SK-N-MC (cell line): ENCODE measurements at regions not wholly inside any gene's neighbourhood (a gene's known extent, or its start where the extent isn't known, plus 50 kb on each side); places are given as distances from the start of the nearest gene placed in this dataset.

Experiments used
- DNase-seq: peaks from one replicate; pipeline ENCODE4 v3.0.0-alpha.2; 2011; ENCODE audit warnings: low read depth, low spot score
- H3K27ac ChIP-seq: fragments of 200-600 bp; sonication (generic); 2 replicates; pipeline ENCODE4 v1.5.1; 2016; ENCODE audit warnings: mixed run types
- H3K36me3 ChIP-seq: fragments of 200-600 bp; sonication (generic); 2 replicates; pipeline ENCODE4 v1.6.1; 2017; ENCODE audit warnings: antibody characterized with exemption, low read length, mixed read lengths; ENCODE audit not compliant: insufficient read depth
- H3K4me3 ChIP-seq: fragments of 200-600 bp; sonication (generic); 2 replicates; pipeline ENCODE4 v1.5.1; 2016
- H3K9ac ChIP-seq: fragments of 200-600 bp; sonication (generic); 2 replicates; pipeline ENCODE4 v1.8.0; 2017; ENCODE audit warnings: mixed run types, mixed read lengths; ENCODE audit not compliant: insufficient read length
- H3K9me3 ChIP-seq: fragments of 200-600 bp; sonication (generic); 2 replicates; pipeline ENCODE4 v1.6.1; 2017; ENCODE audit warnings: low read depth, mild to moderate bottlenecking, antibody characterized with exemption, low read length, moderate library complexity, mixed read lengths
- EZH2 ChIP-seq: fragments of 200-600 bp; sonication (generic); IDR thresholded peaks from one replicate; pipeline ENCODE4 v1.6.1; 2017; ENCODE audit warnings: antibody characterized with exemption
- FOXP2 ChIP-seq: optimal IDR thresholded peaks from 2 replicates; pipeline ENCODE3; 2011; ENCODE audit warnings: mild to moderate bottlenecking, moderate library complexity; ENCODE audit not compliant: insufficient read depth; ENCODE audit errors: extremely low read length, control extremely low read depth
- POLR2AphosphoS5 ChIP-seq: IDR thresholded peaks from 2 replicates; pipeline ENCODE4 v1.6.1; 2012; ENCODE audit warnings: mild to moderate bottlenecking, low read depth, low read length, borderline replicate concordance

- no peaks in the 10 kb centered on the region for H3K9me3 ChIP-seq
- H3K36me3 ChIP-seq: no peaks in the 10 kb centered on the region
- no peak for DNase-seq
- H3K4me3 ChIP-seq: no peak overlapping the region
- no peak overlapping the region for H3K27ac ChIP-seq
- no peak overlapping the region for H3K9ac ChIP-seq
- TF ChIP-seq EZH2: no peak
- no peak for TF ChIP-seq POLR2AphosphoS5
- TF ChIP-seq FOXP2: no peak
Measured at GRCh38 chr17:34153991-34154390, 101.1 kb upstream of the CCL2 start.

GRCh38 chr17:34154961-34155730 lies 99.9 kb upstream of the CCL2 start:
- DNase-seq: no peak
- no peak overlapping the region for H3K27ac ChIP-seq
- no peaks in the 10 kb centered on the region for H3K9me3 ChIP-seq
- no peaks in the 10 kb centered on the region for H3K36me3 ChIP-seq
- TF ChIP-seq FOXP2: no peak
- TF ChIP-seq POLR2AphosphoS5: no peak
- TF ChIP-seq EZH2: no peak
- H3K4me3 ChIP-seq: no peak overlapping the region
- H3K9ac ChIP-seq: no peak overlapping the region

DNA sequence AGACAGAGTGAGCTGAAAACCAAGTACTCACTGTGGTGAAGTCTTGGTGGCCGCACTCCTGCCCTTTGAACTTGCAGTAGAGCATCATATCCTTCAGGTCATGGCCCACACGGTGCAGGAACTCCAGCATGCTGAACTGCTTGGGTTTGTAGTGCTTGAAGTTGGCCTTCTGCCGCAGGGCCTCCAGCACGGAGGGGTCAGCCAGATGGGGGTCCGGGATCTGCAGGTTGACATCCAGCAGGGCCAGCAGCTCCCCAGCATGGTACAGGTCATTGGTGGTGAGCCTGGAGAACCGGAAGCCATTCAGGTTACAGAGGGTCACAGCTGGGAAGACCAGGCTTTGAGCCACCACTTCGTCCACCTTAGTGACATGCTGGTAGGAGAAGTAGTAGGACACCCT lies 99.1 kb upstream of the CCL2 start:
- H3K9ac ChIP-seq: no peak overlapping the region
- H3K9me3 ChIP-seq: no peaks in the 10 kb centered on the region
- DNase-seq: no peak
- H3K27ac ChIP-seq: no peak overlapping the region
- no peak overlapping the region for H3K4me3 ChIP-seq
- H3K36me3 ChIP-seq: no peaks in the 10 kb centered on the region
- no peak for TF ChIP-seq POLR2AphosphoS5
- TF ChIP-seq EZH2: no peak

- no peak for TF ChIP-seq EZH2
- no peak for TF ChIP-seq FOXP2
- no peak for TF ChIP-seq POLR2AphosphoS5
- no peak overlapping the region for H3K4me3 ChIP-seq
Measured at GRCh38 chr17:34156401-34156740, 98.7 kb upstream of the CCL2 start.

DNA sequence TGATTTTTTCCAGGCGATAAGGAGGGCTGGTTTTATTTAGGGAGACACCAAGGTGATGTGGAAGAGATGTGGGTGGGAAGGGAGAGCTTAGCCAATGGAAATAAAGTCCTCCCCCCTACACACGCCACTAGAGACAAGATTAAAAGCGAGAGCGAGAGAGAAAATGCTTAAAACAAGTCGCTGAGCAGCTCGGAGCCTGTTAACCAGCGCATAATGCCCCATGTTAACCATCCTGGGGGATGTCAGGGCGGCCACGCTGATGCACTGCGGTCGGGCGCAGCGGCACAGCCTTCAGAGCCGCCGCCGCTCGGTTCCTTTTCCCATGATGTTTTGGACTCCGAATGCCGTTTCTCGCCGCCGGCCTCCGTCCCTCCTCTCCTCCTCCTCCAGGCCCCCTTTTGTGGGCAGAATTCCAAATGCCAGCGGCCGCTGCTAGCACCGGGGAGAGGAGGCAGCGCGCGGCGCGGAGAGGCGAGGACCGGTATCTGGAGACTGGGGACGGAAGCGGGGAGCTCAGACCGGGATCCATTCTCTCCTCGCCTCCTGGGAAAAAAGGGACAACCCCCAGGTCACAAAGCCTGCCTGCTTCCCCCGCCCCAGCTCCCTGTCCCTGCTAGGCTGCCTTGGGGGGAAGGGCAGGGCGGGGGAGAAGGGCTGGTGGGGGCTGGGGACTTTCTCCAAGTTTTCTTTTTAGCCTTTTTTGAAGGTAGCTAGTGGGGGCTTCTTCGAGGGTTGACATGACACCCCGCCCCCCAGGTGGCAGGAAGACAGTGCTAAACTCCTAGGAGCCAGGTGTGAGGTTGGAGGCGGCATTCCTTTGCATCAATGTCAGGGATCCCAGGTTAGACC lies 98.1 kb upstream of the CCL2 start:
- Histone ChIP-seq H3K9ac (no peak overlapping the region), H3K4me3 (no peak overlapping the region)
- no peak for DNase-seq

More at GRCh38 chr17:34156401-34156740, 98.7 kb upstream of the CCL2 start:
- no peak overlapping the region for H3K27ac ChIP-seq
- H3K9ac ChIP-seq: no peak overlapping the region
- no peak for DNase-seq
- H3K9me3 ChIP-seq: no peaks in the 10 kb centered on the region
- H3K36me3 ChIP-seq: no peaks in the 10 kb centered on the region

GRCh38 chr17:34161690-34162089 lies 93.4 kb upstream of the CCL2 start:
- no peaks in the 10 kb centered on the region for H3K9me3 ChIP-seq
- no peaks in the 10 kb centered on the region for H3K36me3 ChIP-seq
- no peak overlapping the region for H3K9ac ChIP-seq
- H3K4me3 ChIP-seq: no peak overlapping the region
- TF ChIP-seq POLR2AphosphoS5 (no peak), FOXP2 (no peak), EZH2 (no peak)
- no peak for DNase-seq
- H3K27ac ChIP-seq: no peak overlapping the region

More for the DNA sequence above, 98.1 kb upstream of the CCL2 start:
- TF ChIP-seq FOXP2 (no peak), EZH2 (no peak), POLR2AphosphoS5 (no peak)
- no peak overlapping the region for H3K27ac ChIP-seq
- H3K9me3 ChIP-seq: no peaks in the 10 kb centered on the region
- no peaks in the 10 kb centered on the region for H3K36me3 ChIP-seq

GRCh38 chr17:34163123-34163522 lies 92.0 kb upstream of the CCL2 start:
- Histone ChIP-seq H3K9ac (no peak overlapping the region), H3K36me3 (no peaks in the 10 kb centered on the region), H3K9me3 (no peaks in the 10 kb centered on the region), H3K27ac (no peak overlapping the region), H3K4me3 (no peak overlapping the region)
- no peak for DNase-seq
- TF ChIP-seq POLR2AphosphoS5 (no peak), EZH2 (no peak), FOXP2 (no peak)

DNA sequence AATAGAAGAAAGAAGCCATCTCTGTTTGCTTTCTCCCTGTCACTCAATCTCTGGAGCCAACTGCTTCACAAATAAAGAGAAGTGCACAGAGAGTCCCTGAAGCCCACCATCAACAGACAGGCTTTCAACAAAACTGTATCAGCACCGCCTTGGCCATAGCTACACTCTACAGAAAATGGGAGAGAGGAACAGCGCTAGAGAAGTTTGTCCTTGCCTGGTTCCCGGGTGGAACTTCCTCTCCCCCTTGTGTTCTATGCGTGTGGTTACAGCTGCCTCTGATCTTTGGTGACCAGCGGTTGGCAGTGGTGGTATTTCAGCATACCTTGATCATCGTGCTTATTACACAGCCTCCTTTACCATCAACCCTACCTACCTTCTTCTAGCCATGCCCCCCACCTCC lies 91.4 kb upstream of the CCL2 start:
- H3K9me3 ChIP-seq: no peaks in the 10 kb centered on the region
- H3K27ac ChIP-seq: no peak overlapping the region
- no peak overlapping the region for H3K9ac ChIP-seq
- no peak for DNase-seq
- TF ChIP-seq POLR2AphosphoS5 (no peak), EZH2 (no peak), FOXP2 (no peak)
- no peak overlapping the region for H3K4me3 ChIP-seq
- H3K36me3 ChIP-seq: no peaks in the 10 kb centered on the region
